PC-3 (cell line): ENCODE measurements at regions not wholly inside any gene's neighbourhood (a gene's known extent, or its start where the extent isn't known, plus 50 kb on each side); places are given as distances from the start of the nearest gene placed in this dataset.

Source experiments
- EZH2 ChIP-seq: fragments of 300-600 bp; sonication (generic); IDR thresholded peaks from one replicate; pipeline ENCODE4 v1.6.1; 2017; ENCODE audit warnings: antibody characterized with exemption, mild to moderate bottlenecking, low read length; ENCODE audit not compliant: unreplicated experiment
- TF ChIP-seq, protein P1 (sequence below): fragments of 300-600 bp; sonication (generic); conservative IDR thresholded peaks from 2 replicates; pipeline ENCODE4 v1.5.1; 2017; ENCODE audit warnings: antibody characterized with exemption, low read depth, mild to moderate bottlenecking, low read length

DNA sequence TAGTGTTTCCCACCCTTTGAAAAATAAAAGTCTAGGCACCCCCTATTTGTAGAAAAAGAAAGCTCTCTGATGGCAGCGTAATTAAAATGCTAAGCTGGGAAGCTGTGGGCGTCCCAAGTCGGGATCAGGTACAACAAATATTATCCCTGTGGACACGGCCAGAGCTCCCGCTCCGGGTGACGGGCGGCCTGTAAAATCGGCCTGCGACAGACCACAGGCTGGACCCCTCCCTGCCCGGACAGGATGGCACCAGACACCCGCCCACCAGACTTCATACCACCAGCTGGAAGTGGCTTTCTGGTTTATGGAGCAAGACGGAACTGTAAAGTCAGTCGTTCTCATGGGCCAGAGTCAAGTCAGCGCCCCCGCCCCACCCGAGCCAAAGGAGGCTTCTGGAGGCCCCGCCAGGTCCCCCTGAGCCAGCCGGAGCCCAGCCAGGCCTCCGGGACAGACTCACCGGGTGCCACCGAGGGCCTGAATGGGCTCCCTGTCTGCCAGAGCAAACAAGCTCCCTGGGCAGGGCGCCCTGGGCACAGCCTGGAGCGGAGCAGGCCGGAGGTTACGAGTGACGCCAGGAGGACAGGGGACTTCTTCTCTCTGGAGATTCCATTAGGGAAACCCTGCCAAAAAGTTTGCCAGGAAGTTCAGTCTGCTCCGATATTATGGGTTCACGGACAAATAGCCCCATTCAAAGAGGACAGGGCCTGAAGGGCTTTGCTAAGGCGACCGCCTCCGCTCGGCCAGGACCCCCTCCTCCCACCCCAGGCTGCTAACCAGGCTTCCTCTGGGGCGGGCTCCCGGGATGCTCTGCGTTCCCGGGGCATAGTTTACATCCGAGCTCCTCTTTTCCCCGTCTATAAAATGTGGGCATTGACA, 173.7 kb downstream of the ERCC6L2 start:
- TF ChIP-seq, protein P1, sequence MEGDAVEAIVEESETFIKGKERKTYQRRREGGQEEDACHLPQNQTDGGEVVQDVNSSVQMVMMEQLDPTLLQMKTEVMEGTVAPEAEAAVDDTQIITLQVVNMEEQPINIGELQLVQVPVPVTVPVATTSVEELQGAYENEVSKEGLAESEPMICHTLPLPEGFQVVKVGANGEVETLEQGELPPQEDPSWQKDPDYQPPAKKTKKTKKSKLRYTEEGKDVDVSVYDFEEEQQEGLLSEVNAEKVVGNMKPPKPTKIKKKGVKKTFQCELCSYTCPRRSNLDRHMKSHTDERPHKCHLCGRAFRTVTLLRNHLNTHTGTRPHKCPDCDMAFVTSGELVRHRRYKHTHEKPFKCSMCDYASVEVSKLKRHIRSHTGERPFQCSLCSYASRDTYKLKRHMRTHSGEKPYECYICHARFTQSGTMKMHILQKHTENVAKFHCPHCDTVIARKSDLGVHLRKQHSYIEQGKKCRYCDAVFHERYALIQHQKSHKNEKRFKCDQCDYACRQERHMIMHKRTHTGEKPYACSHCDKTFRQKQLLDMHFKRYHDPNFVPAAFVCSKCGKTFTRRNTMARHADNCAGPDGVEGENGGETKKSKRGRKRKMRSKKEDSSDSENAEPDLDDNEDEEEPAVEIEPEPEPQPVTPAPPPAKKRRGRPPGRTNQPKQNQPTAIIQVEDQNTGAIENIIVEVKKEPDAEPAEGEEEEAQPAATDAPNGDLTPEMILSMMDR = no peak
- TF ChIP-seq EZH2 = no peak
